A673 (cell line): ENCODE measurements at regions not wholly inside any gene's neighbourhood (a gene's known extent, or its start where the extent isn't known, plus 50 kb on each side); places are given as distances from the start of the nearest gene placed in this dataset.

ENCODE experiments used
- BruUV-seq: library from RNA; stranded (reverse); fragments of 400-500 nt; replicated peaks from 2 replicates; lab custom pipeline; 2021; lab: Mats Ljungman, UMichigan
- CTCF ChIA-PET: fragments of 300-600 bp; sonication (Branson Sonifier 250); formaldehyde crosslinking; loops from one replicate; lab custom pipeline; 2022; ENCODE audit warnings: antibody characterized with exemption; lab: Charles Lee
- POLR2A ChIA-PET: fragments of 300-600 bp; sonication (Branson Sonifier 250); formaldehyde crosslinking; loops from one replicate; lab custom pipeline; 2022; ENCODE audit warnings: antibody characterized with exemption; ENCODE audit not compliant: low non-redundant PET; lab: Charles Lee
- DNase-seq: peaks from one replicate; pipeline ENCODE4 v3.0.0-alpha.2; 2015; ENCODE audit warnings: low spot score
- H3K27ac ChIP-seq: fragments of 200-600 bp; sonication (generic); 2 replicates; pipeline ENCODE4 v1.5.1; 2016; ENCODE audit warnings: mixed run types, low read depth, mild to moderate bottlenecking, mixed read lengths, antibody characterized with exemption, low read length; ENCODE audit not compliant: poor library complexity, severe bottlenecking
- H3K27me3 ChIP-seq: fragments of 200-600 bp; sonication (generic); replicated peaks from 2 replicates; pipeline ENCODE4 v1.6.1; 2017; ENCODE audit warnings: mixed run types, low read depth, mild to moderate bottlenecking, mixed read lengths, antibody characterized with exemption, low read length; ENCODE audit not compliant: insufficient read depth, poor library complexity
- H3K36me3 ChIP-seq: fragments of 200-600 bp; sonication (generic); 2 replicates; pipeline ENCODE4 v1.6.1; 2016; ENCODE audit warnings: mixed run types, mild to moderate bottlenecking, mixed read lengths, antibody characterized with exemption, low read length; ENCODE audit not compliant: insufficient read depth, poor library complexity, severe bottlenecking
- H3K4me1 ChIP-seq: fragments of 200-600 bp; sonication (generic); 2 replicates; pipeline ENCODE4 v1.6.1; 2017; ENCODE audit warnings: mixed run types, mild to moderate bottlenecking, mixed read lengths, antibody characterized with exemption, low read length; ENCODE audit not compliant: insufficient read depth, poor library complexity, severe bottlenecking
- H3K4me3 ChIP-seq: fragments of 200-600 bp; sonication (generic); 2 replicates; pipeline ENCODE4 v1.5.1; 2016; ENCODE audit warnings: low read depth, mixed run types, mild to moderate bottlenecking, mixed read lengths, low read length; ENCODE audit not compliant: poor library complexity, severe bottlenecking
- H3K9me3 ChIP-seq: fragments of 200-600 bp; sonication (generic); 2 replicates; pipeline ENCODE4 v1.6.1; 2016; ENCODE audit warnings: mixed run types, low read depth, mild to moderate bottlenecking, mixed read lengths, antibody characterized with exemption, low read length; ENCODE audit not compliant: poor library complexity, severe bottlenecking
- EZH2 ChIP-seq: fragments of 200-600 bp; sonication (generic); IDR thresholded peaks from 2 replicates; pipeline ENCODE4 v1.6.1; 2017; ENCODE audit warnings: borderline replicate concordance, low read depth, mild to moderate bottlenecking, mixed read lengths, antibody characterized with exemption, low read length; ENCODE audit not compliant: poor library complexity, severe bottlenecking
- intact Hi-C: fragments of 100-400 bp; cut with micrococcal nuclease; formaldehyde crosslinking; loops from one replicate; pipeline ENCODE4 v1.10.0; 2022; ENCODE audit not compliant: unreplicated experiment
- TF ChIP-seq, protein P1 (sequence below): fragments of 300-800, 200-600 bp; sonication (generic); conservative IDR thresholded peaks from 2 replicates; pipeline ENCODE4 v1.5.1; 2017; ENCODE audit warnings: low read depth, mild to moderate bottlenecking, antibody characterized with exemption, low read length, moderate library complexity, mixed read lengths

DNA sequence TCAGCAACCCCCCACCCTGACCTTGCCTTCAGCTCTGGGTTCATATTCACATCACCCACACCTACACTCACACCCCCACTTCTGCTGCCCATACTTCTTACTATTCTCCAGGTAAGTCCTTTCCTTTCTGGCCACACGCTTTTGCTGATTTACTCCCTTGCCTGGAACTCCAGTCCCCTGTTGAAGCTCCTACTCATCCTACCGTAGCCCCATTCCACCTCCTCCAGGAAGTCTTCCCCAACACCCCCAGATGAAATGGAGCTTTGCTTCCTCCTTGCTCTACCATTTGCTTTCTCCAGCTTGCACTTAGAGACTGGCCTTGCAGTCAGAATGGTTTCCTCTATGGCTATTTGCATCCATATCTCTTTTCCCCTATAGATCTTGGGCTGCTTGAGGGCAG, 182.3 kb downstream of the MELK start:
- intact Hi-C loops: no loop called here

DNA sequence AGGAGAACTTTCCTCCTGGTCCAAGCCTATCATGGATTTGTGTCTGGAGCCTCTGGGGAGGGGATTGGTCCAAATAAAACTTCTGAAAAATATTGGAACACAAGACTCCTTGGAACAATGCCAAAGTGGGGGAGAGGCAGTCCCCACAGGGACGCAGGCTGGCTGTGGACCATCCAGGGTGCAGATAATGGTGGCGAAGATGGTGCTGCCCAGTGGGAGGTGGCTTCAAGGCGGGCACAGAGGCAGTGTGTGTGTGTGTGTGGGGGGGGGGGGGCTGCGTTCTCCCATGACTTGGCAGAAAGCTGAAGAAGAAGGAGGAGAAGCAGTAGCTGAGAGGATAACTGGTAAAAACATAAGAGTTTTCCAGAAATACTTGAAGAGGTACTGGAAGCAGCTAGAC, 186.4 kb downstream of the MELK start:
- no TSS peak for BruUV-seq
- Histone ChIP-seq H3K9me3 (no peaks in the 10 kb centered on the region), H3K27me3 (peaks cover 20% of the 10 kb centered on the region), H3K27ac (no peak overlapping the region), H3K4me1 (no peaks in the 10 kb centered on the region), H3K36me3 (no peaks in the 10 kb centered on the region), H3K4me3 (no peak overlapping the region)
- POLR2A ChIA-PET: no interaction called here
- TF ChIP-seq, protein P1, sequence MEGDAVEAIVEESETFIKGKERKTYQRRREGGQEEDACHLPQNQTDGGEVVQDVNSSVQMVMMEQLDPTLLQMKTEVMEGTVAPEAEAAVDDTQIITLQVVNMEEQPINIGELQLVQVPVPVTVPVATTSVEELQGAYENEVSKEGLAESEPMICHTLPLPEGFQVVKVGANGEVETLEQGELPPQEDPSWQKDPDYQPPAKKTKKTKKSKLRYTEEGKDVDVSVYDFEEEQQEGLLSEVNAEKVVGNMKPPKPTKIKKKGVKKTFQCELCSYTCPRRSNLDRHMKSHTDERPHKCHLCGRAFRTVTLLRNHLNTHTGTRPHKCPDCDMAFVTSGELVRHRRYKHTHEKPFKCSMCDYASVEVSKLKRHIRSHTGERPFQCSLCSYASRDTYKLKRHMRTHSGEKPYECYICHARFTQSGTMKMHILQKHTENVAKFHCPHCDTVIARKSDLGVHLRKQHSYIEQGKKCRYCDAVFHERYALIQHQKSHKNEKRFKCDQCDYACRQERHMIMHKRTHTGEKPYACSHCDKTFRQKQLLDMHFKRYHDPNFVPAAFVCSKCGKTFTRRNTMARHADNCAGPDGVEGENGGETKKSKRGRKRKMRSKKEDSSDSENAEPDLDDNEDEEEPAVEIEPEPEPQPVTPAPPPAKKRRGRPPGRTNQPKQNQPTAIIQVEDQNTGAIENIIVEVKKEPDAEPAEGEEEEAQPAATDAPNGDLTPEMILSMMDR: no peak
- TF ChIP-seq EZH2: no peak
- DNase-seq: peak; percentile 30
- CTCF ChIA-PET: no interaction called here
- intact Hi-C loops: no loop called here

More for the DNA sequence above, 182.3 kb downstream of the MELK start:
- TF ChIP-seq, protein P1: no peak
- TF ChIP-seq EZH2: no peak
- DNase-seq: no peak
- ChIA-PET CTCF (no interaction called here), POLR2A (no interaction called here)
- Histone ChIP-seq H3K36me3 (no peaks in the 10 kb centered on the region), H3K27me3 (peaks cover 59% of the 10 kb centered on the region), H3K9me3 (no peaks in the 10 kb centered on the region), H3K27ac (no peak overlapping the region), H3K4me1 (no peaks in the 10 kb centered on the region), H3K4me3 (no peak overlapping the region)
- no TSS peak for BruUV-seq

DNA sequence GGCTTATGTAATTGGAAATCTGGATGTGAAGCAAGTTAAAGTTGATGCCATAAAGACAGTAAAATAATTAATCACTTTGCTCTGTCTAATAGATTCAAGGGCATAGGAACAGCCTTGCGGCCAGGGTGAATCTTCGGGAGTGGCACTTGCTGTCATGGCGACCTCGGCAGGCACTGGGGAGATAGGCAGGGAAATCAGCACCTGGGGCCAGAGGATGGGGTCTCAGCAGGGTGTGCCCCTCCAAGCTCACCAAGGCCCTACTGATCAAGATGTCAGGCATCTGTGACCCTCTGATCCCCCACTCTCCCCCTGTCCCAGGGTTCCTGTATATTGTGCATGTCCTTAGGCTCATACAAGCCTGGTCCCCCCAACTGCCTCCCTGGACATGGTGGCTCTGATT, 187.3 kb downstream of the MELK start:
- ChIA-PET CTCF (no interaction called here), POLR2A (no interaction called here)
- Histone ChIP-seq H3K4me1 (no peaks in the 10 kb centered on the region), H3K9me3 (no peaks in the 10 kb centered on the region), H3K36me3 (no peaks in the 10 kb centered on the region), H3K27me3 (peaks cover 12% of the 10 kb centered on the region), H3K4me3 (no peak overlapping the region), H3K27ac (no peak overlapping the region)
- DNase-seq: no peak
- intact Hi-C loops: no loop called here
- no peak for TF ChIP-seq EZH2
- TF ChIP-seq, protein P1: no peak
- BruUV-seq: no TSS peak
